Stimulated activated CD8-positive, alpha-beta memory T cell treated with anti-CD3 and anti-CD28 coated beads, Interleukin-7, amount 100 ng/mL, for 48 hours (primary cell): ENCODE measurements at regions not wholly inside any gene's neighbourhood (a gene's known extent, or its start where the extent isn't known, plus 50 kb on each side); places are given as distances from the start of the nearest gene placed in this dataset.

Source experiments
- DNase-seq, 2 donors: peaks; one replicate each; pipeline ENCODE4 v3.0.0-alpha.2; 2020; ENCODE audit warnings: low read depth in 1 of 2; ENCODE audit errors: extremely low read depth in 1 of 2

DNA sequence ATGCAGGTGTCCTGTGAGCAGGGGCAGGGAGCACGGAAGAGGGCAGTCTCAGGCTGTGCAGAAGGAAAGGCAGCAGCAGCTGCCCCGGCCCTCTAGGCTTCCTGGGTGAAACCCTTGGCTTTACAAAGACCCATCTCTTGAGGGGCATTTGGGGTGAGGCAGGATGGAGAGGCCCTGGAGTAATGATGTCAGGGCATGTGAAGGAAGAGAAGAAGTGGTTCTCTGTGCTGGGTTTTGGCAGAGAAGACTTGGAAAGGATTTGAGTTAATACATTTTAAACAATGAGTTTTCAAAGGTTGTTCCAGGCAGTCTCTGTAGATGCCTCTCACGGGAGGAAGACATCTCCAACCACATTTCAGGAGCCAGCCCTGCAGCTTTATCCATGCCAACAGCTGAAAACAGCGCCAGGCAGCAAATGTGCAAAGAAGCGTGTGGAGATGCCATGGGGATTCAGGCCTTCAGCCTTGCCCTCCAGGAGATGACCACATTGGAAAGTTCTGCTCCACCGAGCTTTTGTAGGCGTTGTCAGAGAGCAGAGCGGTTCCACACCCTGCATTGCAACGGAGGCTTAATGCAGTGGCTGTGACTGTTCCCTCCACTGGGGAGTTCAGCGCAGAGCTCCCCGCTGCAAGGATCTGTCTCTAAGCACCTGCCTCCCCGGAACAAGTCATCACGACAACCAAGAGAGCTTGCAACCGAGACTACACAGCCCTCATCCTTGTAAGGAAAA lies 322.8 kb downstream of the UQCRFS1 start:
- DNase-seq: no peak

- DNase-seq: no peak
Measured at GRCh38 chr19:28887920-28888618, 324.9 kb downstream of the UQCRFS1 start.

DNA sequence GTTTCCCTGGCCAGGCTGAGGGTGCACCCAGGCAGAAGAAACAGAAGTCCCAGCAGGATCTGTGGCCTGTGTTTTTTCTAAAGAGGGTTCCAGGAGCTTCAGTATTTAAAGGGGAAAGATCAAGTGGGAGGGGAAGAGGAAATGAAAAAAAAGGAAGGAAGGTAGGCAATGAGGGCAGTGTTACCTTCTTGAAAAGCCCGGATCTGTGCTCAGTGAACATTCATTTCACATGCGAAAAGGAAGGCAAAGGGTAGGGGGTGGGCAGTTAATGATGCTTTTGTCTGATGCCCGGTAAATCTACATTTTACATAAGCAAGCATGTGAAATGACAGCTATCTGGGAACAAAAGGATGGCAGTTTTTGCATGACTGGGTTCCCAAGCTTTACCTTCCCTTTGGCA lies 326.2 kb downstream of the UQCRFS1 start:
- no peak for DNase-seq

DNA sequence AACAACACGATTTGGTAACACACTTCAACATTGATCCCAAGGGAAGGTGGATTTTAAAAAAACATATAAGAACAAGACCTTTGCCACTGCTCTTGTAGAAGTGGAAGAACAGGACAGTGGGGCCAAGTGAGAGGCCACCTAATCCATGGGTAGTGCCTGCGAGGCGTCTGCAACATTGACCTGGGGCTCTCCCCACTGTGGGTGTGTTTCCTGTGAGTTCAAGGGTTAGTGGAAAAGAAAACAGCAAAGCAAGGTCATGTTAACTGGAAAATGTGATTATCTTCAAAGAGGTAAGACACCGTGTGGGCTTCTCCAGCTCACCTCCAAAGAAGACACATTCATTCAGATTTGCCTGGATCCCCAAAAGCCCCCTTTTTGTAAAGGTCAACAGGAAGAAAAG lies 327.0 kb downstream of the UQCRFS1 start:
- no peak for DNase-seq

DNA sequence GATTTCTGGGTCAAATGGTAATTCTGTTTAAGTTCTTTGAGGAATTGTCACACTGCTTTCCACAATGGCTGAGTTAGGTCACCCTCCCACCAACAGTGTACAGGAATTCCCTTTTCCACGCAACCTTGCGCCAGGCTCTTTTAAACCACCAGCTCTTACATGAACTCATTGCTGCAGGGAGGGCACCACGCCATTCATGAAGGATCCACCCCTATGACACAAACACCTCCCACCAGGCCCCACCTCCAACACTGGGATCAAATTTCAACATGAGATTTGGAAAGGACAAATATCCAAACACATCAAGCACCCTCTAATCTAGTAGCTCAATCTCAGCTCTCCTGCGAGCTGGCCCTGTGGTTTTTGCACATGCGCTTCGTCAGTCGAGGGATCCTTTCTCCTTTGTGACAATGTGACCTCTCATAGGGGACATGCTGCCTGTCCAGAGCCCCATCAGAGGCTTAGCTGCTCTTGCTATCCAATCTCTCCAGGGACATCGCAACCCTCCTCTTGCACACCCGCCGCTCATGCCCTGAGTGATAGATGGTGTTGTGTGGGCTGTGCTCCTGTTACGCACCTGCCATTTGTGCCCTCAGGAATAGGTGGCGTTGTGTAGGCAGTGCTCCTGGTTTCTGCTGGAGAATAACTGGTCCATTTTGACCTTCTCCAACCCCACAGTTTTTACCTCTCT lies 328.0 kb downstream of the UQCRFS1 start:
- no peak for DNase-seq

- DNase-seq: no peak
Measured at GRCh38 chr19:28883241-28883693, 329.7 kb downstream of the UQCRFS1 start.

- no peak for DNase-seq
Measured at GRCh38 chr19:28882818-28883217, 330.1 kb downstream of the UQCRFS1 start.

GRCh38 chr19:28881616-28882015 lies 331.3 kb downstream of the UQCRFS1 start:
- DNase-seq: no peak

DNA sequence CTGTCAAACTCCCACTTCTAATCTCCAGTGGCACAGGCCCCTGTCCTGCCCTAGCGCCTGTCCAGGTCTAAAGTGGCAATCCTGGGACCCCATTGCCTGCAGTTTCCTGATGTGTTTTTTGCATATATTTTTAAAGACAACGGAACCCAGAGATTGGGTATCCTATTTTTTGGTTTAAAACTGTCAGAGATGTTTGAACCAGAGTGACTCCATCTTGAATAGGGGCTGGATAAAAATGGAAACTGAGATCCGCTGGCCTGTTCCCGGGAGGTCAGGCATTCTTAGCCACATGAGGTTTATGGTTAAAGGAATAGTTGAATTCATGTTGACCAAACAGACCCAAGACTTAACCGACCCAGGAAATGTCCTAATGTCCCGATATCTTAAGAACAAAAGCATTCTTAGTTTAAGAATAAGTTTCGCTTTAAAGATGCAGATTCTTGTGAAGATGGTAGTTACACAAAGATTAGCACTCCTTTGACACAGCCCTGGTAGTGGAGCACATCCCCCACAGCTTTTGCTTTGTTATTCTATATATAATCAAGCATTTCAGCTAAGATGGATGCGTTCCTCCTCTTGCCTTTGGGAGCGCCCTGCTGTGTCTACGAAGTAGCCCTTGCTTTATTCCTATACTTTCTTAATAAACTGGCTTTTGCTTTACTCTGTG lies 332.1 kb downstream of the UQCRFS1 start:
- DNase-seq: no peak

GRCh38 chr19:28878862-28879566 lies 333.9 kb downstream of the UQCRFS1 start:
- peak; percentile 9 to 24 for DNase-seq

DNA sequence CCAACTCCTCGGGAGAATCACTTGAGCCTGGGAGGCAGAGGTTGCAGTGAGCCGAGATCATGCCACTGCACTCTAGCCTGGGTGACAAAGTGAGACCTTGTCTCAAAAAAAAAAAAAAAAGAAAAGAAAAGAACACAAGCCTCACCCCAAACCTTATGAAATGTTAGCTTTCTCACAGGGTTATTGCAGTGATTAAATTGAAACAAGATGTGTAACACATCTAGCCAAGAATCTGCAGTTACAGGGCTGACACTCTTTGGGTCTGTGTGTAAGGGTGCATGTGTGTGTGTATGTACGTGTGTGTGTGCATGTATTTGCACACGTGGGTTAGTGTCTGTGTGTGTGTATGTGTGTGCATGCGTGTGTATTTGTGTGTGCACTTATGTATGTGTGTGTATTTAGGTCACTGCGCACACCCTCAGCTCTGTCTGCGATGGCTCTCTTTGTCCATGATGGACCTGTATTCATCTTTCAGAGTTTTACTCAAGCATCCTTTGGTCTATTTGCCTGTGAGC lies 336.3 kb downstream of the UQCRFS1 start:
- DNase-seq: no peak

DNA sequence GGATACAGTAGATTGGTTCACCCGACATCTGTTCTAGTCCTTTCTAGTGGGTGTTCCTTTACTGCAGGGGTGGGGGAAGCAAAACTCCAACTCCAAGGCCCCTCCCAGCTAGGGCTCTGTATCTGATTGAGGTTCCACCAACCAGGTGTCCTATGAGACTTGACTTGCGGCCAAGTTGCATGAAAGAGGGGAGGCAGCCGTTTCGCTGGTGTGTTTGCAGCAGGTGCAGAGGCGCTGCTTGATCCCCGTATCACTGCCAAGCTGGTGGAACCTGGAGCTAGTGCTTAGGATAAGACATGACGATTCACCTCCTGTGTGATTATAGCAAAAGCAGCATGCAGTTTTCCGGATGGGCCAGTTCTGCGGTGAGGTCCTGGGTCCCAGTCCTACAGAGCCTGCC lies 338.2 kb downstream of the UQCRFS1 start:
- DNase-seq: no peak

DNA sequence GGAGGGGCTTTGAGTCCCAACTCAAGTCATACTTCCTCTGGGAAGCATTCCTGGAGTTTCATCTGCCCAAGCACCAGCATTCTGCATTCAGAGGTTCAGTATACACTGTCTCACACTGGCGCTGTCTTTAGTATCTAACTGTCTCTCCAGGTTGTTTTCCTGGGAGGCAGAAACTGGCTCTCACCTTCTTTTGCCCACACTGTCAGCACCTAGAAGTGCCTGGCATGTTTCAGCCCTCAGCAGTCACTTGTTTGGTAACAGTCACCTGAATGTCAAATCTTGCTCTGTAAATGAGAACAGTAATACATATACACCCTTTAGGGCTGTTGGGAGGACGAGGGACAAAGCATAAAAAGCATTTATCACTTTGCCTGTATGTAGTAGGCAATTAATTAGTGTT lies 339.6 kb downstream of the UQCRFS1 start:
- DNase-seq: no peak

- DNase-seq: no peak
Measured at GRCh38 chr19:28871099-28871725, 341.7 kb downstream of the UQCRFS1 start.

DNA sequence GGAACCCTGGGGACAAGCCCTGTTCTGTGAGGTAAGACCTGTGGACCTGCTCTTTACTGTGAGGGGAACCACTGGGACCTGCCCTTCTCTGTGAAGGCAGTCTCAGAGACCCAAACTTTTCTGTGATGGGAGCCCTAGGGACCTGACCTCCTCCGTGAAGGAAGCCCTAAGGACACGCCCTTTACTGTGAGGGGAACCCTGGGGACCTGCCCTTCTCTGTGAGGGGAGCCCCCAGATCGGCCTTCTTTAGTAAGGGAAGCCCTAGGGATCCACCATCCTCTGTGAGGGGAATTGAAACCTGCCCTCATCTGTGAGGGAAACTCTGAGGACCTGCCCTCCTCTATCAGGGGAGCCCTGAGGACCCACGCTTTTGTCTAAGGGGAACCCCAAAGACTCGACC lies 343.5 kb downstream of the UQCRFS1 start:
- no peak for DNase-seq

- DNase-seq: no peak
Measured at GRCh38 chr19:28868836-28869235, 344.1 kb downstream of the UQCRFS1 start.

- no peak for DNase-seq
Measured at GRCh38 chr19:28867978-28868377, 345.0 kb downstream of the UQCRFS1 start.

DNA sequence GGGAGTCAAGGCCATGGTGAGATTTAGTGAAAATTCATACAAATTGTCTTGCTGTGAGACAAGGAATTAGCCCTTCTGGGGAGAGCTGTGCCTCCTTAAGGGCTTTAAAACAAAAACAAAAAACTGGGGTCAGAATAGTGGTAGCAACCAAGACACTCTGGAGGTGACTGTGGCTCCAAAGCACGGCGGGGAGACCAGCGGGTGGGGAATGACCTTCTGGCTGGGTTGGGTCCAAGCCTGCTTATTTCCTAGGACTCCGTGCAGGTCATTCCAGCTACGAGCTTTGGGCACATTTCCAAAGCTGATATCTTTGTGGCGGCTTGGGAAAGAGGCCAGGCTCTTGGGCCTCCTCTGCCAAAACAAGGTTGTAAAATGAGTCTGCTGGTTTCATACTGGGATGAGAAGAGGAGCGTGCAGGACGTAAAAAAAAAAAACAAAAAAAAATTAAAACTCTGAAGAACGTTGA lies 348.3 kb downstream of the UQCRFS1 start:
- no peak for DNase-seq

- DNase-seq: no peak
Measured at GRCh38 chr19:28864024-28864503, 348.9 kb downstream of the UQCRFS1 start.

DNA sequence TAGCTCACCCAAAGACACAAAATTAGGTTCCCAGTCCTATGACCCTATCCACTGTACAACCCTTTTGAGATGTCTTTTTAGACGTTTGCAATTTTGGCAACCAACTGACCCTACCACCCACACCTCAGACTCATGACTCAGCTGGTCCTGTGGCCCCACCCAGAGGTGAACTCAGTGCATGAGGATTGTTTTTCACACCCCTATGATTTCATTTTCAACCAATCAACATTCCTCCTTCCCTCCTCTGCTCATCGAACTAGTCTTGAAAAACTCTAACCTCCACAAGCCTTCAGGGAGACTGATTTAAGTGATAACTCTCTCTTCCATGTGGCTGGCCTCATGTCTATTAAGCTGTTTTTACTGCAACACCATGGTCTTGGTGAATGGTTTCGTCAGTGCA lies 350.7 kb downstream of the UQCRFS1 start:
- no peak for DNase-seq
